ENCODE measurements at regions not wholly inside any gene's neighbourhood (a gene's known extent, or its start where the extent isn't known, plus 50 kb on each side); places are given as distances from the start of the nearest gene placed in this dataset.
"Not testable (repeated sequence)": the region's sequence is repeated elsewhere in the genome, so short reads cannot be mapped to it uniquely, and the experiment has no call there.

DNA sequence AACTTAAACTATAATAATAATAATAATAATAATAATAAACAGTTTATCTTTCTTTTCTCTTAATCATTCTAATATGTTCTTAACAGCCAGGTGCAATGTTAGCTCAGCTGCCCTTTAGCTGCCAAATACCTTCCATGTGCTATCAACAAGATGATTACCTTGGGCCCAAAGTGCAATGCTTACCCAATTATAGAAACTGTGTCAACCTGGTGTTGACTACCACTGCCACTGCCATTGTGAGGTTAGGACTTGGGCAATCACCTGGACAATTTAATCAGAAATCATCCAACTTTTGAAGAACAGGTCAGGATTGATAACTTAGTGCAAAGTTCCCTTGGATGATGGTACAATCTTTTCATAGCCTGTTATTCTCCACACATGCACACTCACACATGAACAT, 371.8 kb upstream of the SALL1 start:
- Histone ChIP-seq H3K4me3 (no peak overlapping the region), H3K9me3 (ENCODE audit: low read depth) (peaks cover 3% of the 10 kb centered on the region), H2AFZ (no peak overlapping the region), H4K20me1 (ENCODE audit: insufficient read depth, poor library complexity, severe bottlenecking) (no peaks in the 10 kb centered on the region), H3K36me3 (replicated peaks; ENCODE audit: insufficient read depth, low read depth) (no peaks in the 10 kb centered on the region), H3K4me1 (ENCODE audit: insufficient read depth) (no peaks in the 10 kb centered on the region), H3K9me2 (replicated peaks; ENCODE audit: insufficient read depth) (no peaks in the 10 kb centered on the region), H3K79me2 (no peaks in the 10 kb centered on the region), H3K27ac (no peak overlapping the region), H3K27me3 (no peaks in the 10 kb centered on the region), H3K4me2 (no peak overlapping the region)
- TF ChIP-seq EZH2phosphoT487 (IDR thresholded peaks at IDR 0.05; ENCODE audit: low read depth, severe bottlenecking, unreplicated experiment) (no peak), EZH2 (IDR thresholded peaks at IDR 0.05; ENCODE audit: borderline replicate concordance) (no peak)
- TF ChIP-seq, protein P1, sequence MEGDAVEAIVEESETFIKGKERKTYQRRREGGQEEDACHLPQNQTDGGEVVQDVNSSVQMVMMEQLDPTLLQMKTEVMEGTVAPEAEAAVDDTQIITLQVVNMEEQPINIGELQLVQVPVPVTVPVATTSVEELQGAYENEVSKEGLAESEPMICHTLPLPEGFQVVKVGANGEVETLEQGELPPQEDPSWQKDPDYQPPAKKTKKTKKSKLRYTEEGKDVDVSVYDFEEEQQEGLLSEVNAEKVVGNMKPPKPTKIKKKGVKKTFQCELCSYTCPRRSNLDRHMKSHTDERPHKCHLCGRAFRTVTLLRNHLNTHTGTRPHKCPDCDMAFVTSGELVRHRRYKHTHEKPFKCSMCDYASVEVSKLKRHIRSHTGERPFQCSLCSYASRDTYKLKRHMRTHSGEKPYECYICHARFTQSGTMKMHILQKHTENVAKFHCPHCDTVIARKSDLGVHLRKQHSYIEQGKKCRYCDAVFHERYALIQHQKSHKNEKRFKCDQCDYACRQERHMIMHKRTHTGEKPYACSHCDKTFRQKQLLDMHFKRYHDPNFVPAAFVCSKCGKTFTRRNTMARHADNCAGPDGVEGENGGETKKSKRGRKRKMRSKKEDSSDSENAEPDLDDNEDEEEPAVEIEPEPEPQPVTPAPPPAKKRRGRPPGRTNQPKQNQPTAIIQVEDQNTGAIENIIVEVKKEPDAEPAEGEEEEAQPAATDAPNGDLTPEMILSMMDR (IDR thresholded peaks at IDR 0.05; ENCODE audit: poor library complexity): no peak
- DNase-seq (ENCODE audit: low spot score): no peak

DNA sequence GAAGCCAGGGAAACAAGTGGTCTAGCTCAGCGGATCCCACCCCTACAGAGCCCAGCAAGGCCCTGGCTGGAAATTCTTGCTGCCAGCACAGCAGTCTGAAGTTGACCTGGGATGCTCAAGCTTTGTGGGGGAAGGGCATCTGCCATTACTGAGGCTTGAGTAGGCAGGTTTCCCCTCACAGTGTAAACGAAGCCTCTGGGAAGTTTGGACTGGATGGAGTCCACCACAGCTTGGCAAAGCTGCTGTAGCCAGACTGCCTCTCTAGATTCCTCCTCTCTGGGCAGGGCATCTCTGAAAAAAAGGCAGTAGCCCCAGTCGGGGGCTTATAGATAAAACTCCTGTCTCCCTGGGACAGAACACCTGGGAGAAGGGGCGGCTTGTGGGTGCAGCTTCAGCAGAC, 365.9 kb upstream of the SALL1 start:
- H3K9me3 ChIP-seq (ENCODE audit: low read depth); H3K4me2 ChIP-seq; H3K9me2 ChIP-seq (replicated peaks; ENCODE audit: insufficient read depth); H3K27ac ChIP-seq; H3K27me3 ChIP-seq; H2AFZ ChIP-seq; H3K79me2 ChIP-seq; H3K4me1 ChIP-seq (ENCODE audit: insufficient read depth); DNase-seq (ENCODE audit: low spot score); H3K4me3 ChIP-seq; H3K36me3 ChIP-seq (replicated peaks; ENCODE audit: insufficient read depth, low read depth); H4K20me1 ChIP-seq (ENCODE audit: insufficient read depth, poor library complexity, severe bottlenecking): not testable (repeated sequence)
- 75% methylated on average over 4 of the region's 4 CpGs for WGBS (ENCODE audit: low lambda C conversion rate, missing lambda C conversion rate)

DNA sequence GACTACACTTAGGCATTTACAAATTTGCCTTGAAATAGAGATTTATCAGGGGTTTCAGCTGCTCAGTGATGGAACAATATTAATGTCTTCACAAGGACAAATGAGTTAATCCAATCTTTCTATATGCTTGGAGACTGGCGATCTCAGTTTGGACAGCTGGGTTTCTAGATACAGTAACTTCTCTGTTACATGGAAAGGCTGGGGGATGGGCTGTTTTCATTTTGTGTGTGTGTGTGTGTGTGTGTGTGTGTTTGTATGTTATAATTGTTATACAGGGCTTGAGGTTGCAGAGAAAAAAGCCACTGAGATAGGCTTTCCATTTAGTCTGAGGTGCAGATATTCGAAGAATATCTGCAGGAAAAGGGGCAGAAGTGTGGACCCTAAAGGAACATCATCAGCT, 359.3 kb upstream of the SALL1 start:
- H3K9me2 ChIP-seq (replicated peaks; ENCODE audit: insufficient read depth): no peaks in the 10 kb centered on the region
- no peak overlapping the region for H3K4me3 ChIP-seq
- TF ChIP-seq, protein P1 (IDR thresholded peaks at IDR 0.05; ENCODE audit: poor library complexity): no peak
- no peak for TF ChIP-seq EZH2 (IDR thresholded peaks at IDR 0.05; ENCODE audit: borderline replicate concordance)
- H3K36me3 ChIP-seq (replicated peaks; ENCODE audit: insufficient read depth, low read depth): no peaks in the 10 kb centered on the region
- H3K27ac ChIP-seq: no peak overlapping the region
- WGBS (ENCODE audit: low lambda C conversion rate, missing lambda C conversion rate): 92% methylated on average over 2 of the region's 2 CpGs
- H3K27me3 ChIP-seq: no peaks in the 10 kb centered on the region
- H3K79me2 ChIP-seq: no peaks in the 10 kb centered on the region
- no peak overlapping the region for H2AFZ ChIP-seq
- no peak overlapping the region for H3K4me2 ChIP-seq
- no peaks in the 10 kb centered on the region for H4K20me1 ChIP-seq (ENCODE audit: insufficient read depth, poor library complexity, severe bottlenecking)
- no peaks in the 10 kb centered on the region for H3K9me3 ChIP-seq (ENCODE audit: low read depth)
- no peak for DNase-seq (ENCODE audit: low spot score)
- no peaks in the 10 kb centered on the region for H3K4me1 ChIP-seq (ENCODE audit: insufficient read depth)

DNA sequence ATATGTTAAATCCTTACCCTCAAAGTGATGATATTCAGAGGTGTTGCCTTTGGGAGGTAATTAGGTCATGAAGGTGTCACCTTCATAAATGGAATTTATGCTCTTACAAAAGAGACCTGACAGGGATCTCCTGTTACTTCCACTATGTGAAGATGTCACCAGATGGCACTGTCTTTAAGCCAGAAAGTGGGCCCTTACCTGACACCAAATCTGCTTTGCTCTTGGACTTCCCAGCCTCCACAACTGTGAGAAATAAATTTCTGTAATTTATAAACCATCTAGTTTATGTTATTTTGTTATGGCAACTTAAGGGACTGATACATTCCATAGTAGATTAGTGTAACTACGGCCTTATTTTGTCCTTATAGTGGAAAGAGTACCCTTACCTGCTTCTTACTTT, 358.3 kb upstream of the SALL1 start:
- no peak overlapping the region for H2AFZ ChIP-seq
- H3K4me3 ChIP-seq: no peak overlapping the region
- no peak overlapping the region for H3K27ac ChIP-seq
- H3K9me2 ChIP-seq (replicated peaks; ENCODE audit: insufficient read depth): no peaks in the 10 kb centered on the region
- 93% methylated on average over 1 of the region's 1 CpG for WGBS (ENCODE audit: low lambda C conversion rate, missing lambda C conversion rate)
- TF ChIP-seq EZH2phosphoT487 (IDR thresholded peaks at IDR 0.05; ENCODE audit: low read depth, severe bottlenecking, unreplicated experiment): no peak
- TF ChIP-seq, protein P1 (IDR thresholded peaks at IDR 0.05; ENCODE audit: poor library complexity): no peak
- TF ChIP-seq EZH2 (IDR thresholded peaks at IDR 0.05; ENCODE audit: borderline replicate concordance): no peak
- H3K4me1 ChIP-seq (ENCODE audit: insufficient read depth): no peaks in the 10 kb centered on the region
- no peaks in the 10 kb centered on the region for H3K27me3 ChIP-seq
- no peaks in the 10 kb centered on the region for H3K79me2 ChIP-seq
- H3K9me3 ChIP-seq (ENCODE audit: low read depth): no peaks in the 10 kb centered on the region
- H3K36me3 ChIP-seq (replicated peaks; ENCODE audit: insufficient read depth, low read depth): no peaks in the 10 kb centered on the region
- H4K20me1 ChIP-seq (ENCODE audit: insufficient read depth, poor library complexity, severe bottlenecking): no peaks in the 10 kb centered on the region
- H3K4me2 ChIP-seq: no peak overlapping the region
- DNase-seq (ENCODE audit: low spot score): no peak
